ENCODE measurements at regions not wholly inside any gene's neighbourhood (a gene's known extent, or its start where the extent isn't known, plus 50 kb on each side); places are given as distances from the start of the nearest gene placed in this dataset.

DNA sequence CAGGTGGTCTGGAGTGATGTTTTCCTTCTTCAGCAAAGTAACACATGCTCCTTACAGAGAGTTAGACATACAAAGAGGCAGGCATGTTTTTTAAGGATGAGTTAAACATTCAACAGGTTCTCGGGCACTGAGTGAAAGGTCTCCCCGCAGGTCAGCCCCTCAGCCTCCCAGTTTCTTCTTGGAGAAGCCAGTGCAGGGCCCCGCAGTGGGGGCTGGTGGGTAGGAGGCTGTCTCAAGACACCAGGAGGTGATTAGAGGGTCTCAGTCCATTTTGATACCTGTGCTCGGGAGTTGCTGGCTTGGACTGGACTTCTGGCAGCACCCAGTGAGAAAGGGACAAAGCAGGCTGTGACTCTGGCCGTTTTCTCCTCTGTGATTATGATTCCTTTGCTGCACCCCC, 78.6 kb upstream of the ZNF479 start:
- TF ChIP-seq, protein P1, sequence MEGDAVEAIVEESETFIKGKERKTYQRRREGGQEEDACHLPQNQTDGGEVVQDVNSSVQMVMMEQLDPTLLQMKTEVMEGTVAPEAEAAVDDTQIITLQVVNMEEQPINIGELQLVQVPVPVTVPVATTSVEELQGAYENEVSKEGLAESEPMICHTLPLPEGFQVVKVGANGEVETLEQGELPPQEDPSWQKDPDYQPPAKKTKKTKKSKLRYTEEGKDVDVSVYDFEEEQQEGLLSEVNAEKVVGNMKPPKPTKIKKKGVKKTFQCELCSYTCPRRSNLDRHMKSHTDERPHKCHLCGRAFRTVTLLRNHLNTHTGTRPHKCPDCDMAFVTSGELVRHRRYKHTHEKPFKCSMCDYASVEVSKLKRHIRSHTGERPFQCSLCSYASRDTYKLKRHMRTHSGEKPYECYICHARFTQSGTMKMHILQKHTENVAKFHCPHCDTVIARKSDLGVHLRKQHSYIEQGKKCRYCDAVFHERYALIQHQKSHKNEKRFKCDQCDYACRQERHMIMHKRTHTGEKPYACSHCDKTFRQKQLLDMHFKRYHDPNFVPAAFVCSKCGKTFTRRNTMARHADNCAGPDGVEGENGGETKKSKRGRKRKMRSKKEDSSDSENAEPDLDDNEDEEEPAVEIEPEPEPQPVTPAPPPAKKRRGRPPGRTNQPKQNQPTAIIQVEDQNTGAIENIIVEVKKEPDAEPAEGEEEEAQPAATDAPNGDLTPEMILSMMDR (IDR thresholded peaks at IDR 0.05; ENCODE audit: insufficient read depth, low read length, severe bottlenecking) = no peak
- H3K36me3 ChIP-seq (ENCODE audit: control insufficient read depth, insufficient read depth, low read length) = no peaks in the 10 kb centered on the region
- FAIRE-seq (no peak), DNase-seq (ENCODE audit: low read depth) (no peak)
- no peaks in the 10 kb centered on the region for H3K27me3 ChIP-seq (ENCODE audit: control insufficient read depth, insufficient read depth, low read length)
- H3K4me3 ChIP-seq (ENCODE audit: low read depth, low read length) = no peak overlapping the region

DNA sequence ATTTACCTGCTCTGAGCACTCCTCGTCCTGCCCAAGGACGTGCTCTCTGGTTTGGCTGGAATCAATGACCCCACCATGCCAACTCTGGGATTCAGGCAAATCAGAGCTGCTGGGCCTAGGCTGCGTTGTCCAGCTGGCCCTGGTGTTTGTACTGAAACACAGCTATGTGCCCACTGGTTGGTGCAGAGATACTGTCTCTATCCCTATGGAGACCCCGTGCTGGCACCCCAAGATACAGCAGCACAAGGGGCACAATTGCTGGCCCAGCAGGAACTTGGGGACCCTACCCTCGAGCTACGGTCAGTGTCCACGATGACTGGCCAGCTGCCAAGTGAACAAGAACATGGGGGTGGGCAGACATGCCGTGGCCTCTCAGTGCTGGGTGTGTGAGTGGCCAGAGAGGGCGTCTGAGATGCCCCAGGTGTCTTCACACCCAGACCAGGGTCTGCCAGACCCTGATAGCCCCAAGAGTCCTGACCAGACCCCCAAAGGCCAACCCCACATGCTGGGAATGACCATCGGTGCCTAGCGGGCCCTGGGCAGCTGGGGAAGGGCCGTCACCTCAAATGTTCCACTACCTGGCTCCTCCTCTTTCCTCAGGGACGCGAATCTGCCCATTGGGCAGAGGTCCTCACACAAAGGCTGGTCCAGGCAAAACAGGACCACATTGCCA, 79.3 kb upstream of the ZNF479 start:
- Histone ChIP-seq H3K4me3 (ENCODE audit: low read depth, low read length) (no peak overlapping the region), H3K27me3 (ENCODE audit: control insufficient read depth, insufficient read depth, low read length) (no peaks in the 10 kb centered on the region), H3K36me3 (ENCODE audit: control insufficient read depth, insufficient read depth, low read length) (no peaks in the 10 kb centered on the region)
- no peak for DNase-seq (ENCODE audit: low read depth)
- TF ChIP-seq, protein P1 (IDR thresholded peaks at IDR 0.05; ENCODE audit: insufficient read depth, low read length, severe bottlenecking) = no peak
- no peak for FAIRE-seq

DNA sequence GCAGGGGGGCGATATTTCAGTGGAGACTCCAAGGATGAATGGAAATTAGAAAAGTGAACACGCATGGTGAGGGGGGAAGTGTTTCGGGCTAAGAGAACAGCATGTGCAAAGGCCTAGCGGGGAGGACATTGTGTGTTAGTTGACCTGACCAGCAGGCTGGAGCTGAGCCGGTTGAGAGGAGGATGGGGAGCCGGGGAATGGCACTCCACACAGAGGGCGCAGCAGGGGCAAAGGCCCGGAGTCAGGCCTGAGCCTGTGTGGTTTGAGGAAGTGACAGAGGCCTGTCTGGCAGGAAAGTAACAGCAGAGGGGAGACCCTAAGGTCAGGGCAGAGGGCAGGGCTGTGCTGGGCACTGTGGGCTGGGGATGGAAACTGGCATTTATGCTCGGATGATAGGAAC, 83.2 kb upstream of the ZNF479 start:
- Histone ChIP-seq H3K4me3 (ENCODE audit: low read depth, low read length) (no peak overlapping the region), H3K27me3 (ENCODE audit: control insufficient read depth, insufficient read depth, low read length) (no peaks in the 10 kb centered on the region), H3K36me3 (ENCODE audit: control insufficient read depth, insufficient read depth, low read length) (no peaks in the 10 kb centered on the region)
- TF ChIP-seq, protein P1 (IDR thresholded peaks at IDR 0.05; ENCODE audit: insufficient read depth, low read length, severe bottlenecking) = no peak
- DNase-seq (ENCODE audit: low read depth) (no peak), FAIRE-seq (no peak)

- no peak for DNase-seq (ENCODE audit: low read depth)
- TF ChIP-seq, protein P1 (IDR thresholded peaks at IDR 0.05; ENCODE audit: insufficient read depth, low read length, severe bottlenecking) = no peak
Measured at GRCh38 chr7:57216340-57216739, 84.1 kb upstream of the ZNF479 start.

DNA sequence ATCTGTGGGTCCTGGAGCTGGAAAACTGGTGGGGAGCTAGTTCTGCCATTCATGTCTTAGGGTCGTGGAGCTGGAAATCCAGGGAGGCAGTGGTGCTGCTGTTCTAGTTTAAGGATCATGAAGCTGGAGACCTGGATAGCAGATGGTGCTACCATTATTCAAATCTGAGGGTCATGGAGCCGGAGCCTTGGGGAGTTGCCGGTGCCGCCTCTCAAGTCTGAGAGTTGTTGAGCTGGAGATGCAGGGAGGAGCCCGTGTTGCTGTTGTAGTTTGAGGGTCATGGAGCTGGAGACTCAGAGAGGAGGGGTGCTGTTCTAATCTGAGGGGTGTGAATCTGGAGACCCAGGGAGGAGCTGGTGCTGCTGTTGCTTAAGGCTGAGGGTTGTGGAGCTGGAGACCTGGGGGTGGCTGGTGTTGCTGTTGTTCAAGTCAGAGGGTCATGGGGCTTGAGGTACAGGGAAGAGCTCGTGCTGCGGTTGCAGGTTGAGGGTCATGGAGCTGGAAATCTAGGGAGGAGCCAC, 86.0 kb upstream of the ZNF479 start:
- DNase-seq (ENCODE audit: low read depth) = no peak
- no peak for FAIRE-seq
- TF ChIP-seq, protein P1 (IDR thresholded peaks at IDR 0.05; ENCODE audit: insufficient read depth, low read length, severe bottlenecking) = no peak
- Histone ChIP-seq H3K4me3 (ENCODE audit: low read depth, low read length) (no peak overlapping the region), H3K27me3 (ENCODE audit: control insufficient read depth, insufficient read depth, low read length) (no peaks in the 10 kb centered on the region), H3K36me3 (ENCODE audit: control insufficient read depth, insufficient read depth, low read length) (no peaks in the 10 kb centered on the region)

More at GRCh38 chr7:57216340-57216739, 84.1 kb upstream of the ZNF479 start:
- FAIRE-seq = no peak
- H3K36me3 ChIP-seq (ENCODE audit: control insufficient read depth, insufficient read depth, low read length) = no peaks in the 10 kb centered on the region
- H3K4me3 ChIP-seq (ENCODE audit: low read depth, low read length) = no peak overlapping the region
- no peaks in the 10 kb centered on the region for H3K27me3 ChIP-seq (ENCODE audit: control insufficient read depth, insufficient read depth, low read length)

GRCh38 chr7:57220746-57221145, 88.5 kb upstream of the ZNF479 start:
- TF ChIP-seq, protein P1 (IDR thresholded peaks at IDR 0.05; ENCODE audit: insufficient read depth, low read length, severe bottlenecking) = no peak
- Histone ChIP-seq H3K27me3 (ENCODE audit: control insufficient read depth, insufficient read depth, low read length) (no peaks in the 10 kb centered on the region), H3K36me3 (ENCODE audit: control insufficient read depth, insufficient read depth, low read length) (no peaks in the 10 kb centered on the region), H3K4me3 (ENCODE audit: low read depth, low read length) (no peak overlapping the region)
- DNase-seq (ENCODE audit: low read depth) (no peak), FAIRE-seq (no peak)

Data from bronchial epithelial cell (primary cell).